WTC11 (cell line): ENCODE measurements at regions not wholly inside any gene's neighbourhood (a gene's known extent, or its start where the extent isn't known, plus 50 kb on each side); places are given as distances from the start of the nearest gene placed in this dataset.

Experiments used
- CREB1 ChIP-seq: sonication (generic); formaldehyde crosslinking; IDR thresholded peaks from 2 replicates; pipeline ENCODE4 v1.8.0; 2023; ENCODE audit warnings: mild to moderate bottlenecking, missing genetic modification reagents
- CREM ChIP-seq: sonication (generic); formaldehyde crosslinking; IDR thresholded peaks from 2 replicates; pipeline ENCODE4 v1.8.1; 2022; ENCODE audit warnings: mild to moderate bottlenecking, missing genetic modification reagents, moderate library complexity
- HMGXB4 ChIP-seq: sonication (generic); formaldehyde crosslinking; IDR thresholded peaks from 2 replicates; pipeline ENCODE4 v1.8.1; 2023; ENCODE audit warnings: mild to moderate bottlenecking, moderate library complexity, missing genetic modification reagents
- JUN ChIP-seq: sonication (generic); formaldehyde crosslinking; IDR thresholded peaks from 2 replicates; pipeline ENCODE4 v1.8.0; 2023; ENCODE audit warnings: mild to moderate bottlenecking, missing genetic modification reagents
- NR2C2 ChIP-seq: sonication (generic); formaldehyde crosslinking; IDR thresholded peaks from 2 replicates; pipeline ENCODE4 v1.8.0; 2022; ENCODE audit warnings: mild to moderate bottlenecking, missing genetic modification reagents
- TF ChIP-seq, protein P1 (sequence below): fragments of 200-600 bp; IDR thresholded peaks from 2 replicates; pipeline ENCODE4 v1.8.0; 2022; ENCODE audit warnings: antibody characterized with exemption
- TF ChIP-seq, protein P2 (sequence below): sonication (generic); formaldehyde crosslinking; IDR thresholded peaks from 2 replicates; pipeline ENCODE4 v1.8.1; 2023; ENCODE audit warnings: mild to moderate bottlenecking, missing genetic modification reagents, borderline replicate concordance
- TF ChIP-seq, protein P3 (sequence below): sonication (generic); formaldehyde crosslinking; IDR thresholded peaks from 2 replicates; pipeline ENCODE4 v1.8.1; 2022; ENCODE audit warnings: missing genetic modification reagents, borderline replicate concordance

- TF ChIP-seq NR2C2 (CRISPR knock-in tag) (no peak), CREB1 (CRISPR knock-in tag) (no peak), HMGXB4 (no peak), JUN (no peak), CREM (CRISPR knock-in tag) (no peak)
- TF ChIP-seq, protein P1, sequence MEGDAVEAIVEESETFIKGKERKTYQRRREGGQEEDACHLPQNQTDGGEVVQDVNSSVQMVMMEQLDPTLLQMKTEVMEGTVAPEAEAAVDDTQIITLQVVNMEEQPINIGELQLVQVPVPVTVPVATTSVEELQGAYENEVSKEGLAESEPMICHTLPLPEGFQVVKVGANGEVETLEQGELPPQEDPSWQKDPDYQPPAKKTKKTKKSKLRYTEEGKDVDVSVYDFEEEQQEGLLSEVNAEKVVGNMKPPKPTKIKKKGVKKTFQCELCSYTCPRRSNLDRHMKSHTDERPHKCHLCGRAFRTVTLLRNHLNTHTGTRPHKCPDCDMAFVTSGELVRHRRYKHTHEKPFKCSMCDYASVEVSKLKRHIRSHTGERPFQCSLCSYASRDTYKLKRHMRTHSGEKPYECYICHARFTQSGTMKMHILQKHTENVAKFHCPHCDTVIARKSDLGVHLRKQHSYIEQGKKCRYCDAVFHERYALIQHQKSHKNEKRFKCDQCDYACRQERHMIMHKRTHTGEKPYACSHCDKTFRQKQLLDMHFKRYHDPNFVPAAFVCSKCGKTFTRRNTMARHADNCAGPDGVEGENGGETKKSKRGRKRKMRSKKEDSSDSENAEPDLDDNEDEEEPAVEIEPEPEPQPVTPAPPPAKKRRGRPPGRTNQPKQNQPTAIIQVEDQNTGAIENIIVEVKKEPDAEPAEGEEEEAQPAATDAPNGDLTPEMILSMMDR = no peak
- TF ChIP-seq, protein P2, sequence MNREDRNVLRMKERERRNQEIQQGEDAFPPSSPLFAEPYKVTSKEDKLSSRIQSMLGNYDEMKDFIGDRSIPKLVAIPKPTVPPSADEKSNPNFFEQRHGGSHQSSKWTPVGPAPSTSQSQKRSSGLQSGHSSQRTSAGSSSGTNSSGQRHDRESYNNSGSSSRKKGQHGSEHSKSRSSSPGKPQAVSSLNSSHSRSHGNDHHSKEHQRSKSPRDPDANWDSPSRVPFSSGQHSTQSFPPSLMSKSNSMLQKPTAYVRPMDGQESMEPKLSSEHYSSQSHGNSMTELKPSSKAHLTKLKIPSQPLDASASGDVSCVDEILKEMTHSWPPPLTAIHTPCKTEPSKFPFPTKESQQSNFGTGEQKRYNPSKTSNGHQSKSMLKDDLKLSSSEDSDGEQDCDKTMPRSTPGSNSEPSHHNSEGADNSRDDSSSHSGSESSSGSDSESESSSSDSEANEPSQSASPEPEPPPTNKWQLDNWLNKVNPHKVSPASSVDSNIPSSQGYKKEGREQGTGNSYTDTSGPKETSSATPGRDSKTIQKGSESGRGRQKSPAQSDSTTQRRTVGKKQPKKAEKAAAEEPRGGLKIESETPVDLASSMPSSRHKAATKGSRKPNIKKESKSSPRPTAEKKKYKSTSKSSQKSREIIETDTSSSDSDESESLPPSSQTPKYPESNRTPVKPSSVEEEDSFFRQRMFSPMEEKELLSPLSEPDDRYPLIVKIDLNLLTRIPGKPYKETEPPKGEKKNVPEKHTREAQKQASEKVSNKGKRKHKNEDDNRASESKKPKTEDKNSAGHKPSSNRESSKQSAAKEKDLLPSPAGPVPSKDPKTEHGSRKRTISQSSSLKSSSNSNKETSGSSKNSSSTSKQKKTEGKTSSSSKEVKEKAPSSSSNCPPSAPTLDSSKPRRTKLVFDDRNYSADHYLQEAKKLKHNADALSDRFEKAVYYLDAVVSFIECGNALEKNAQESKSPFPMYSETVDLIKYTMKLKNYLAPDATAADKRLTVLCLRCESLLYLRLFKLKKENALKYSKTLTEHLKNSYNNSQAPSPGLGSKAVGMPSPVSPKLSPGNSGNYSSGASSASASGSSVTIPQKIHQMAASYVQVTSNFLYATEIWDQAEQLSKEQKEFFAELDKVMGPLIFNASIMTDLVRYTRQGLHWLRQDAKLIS (CRISPR knock-in tag) = no peak
- TF ChIP-seq, protein P3, sequence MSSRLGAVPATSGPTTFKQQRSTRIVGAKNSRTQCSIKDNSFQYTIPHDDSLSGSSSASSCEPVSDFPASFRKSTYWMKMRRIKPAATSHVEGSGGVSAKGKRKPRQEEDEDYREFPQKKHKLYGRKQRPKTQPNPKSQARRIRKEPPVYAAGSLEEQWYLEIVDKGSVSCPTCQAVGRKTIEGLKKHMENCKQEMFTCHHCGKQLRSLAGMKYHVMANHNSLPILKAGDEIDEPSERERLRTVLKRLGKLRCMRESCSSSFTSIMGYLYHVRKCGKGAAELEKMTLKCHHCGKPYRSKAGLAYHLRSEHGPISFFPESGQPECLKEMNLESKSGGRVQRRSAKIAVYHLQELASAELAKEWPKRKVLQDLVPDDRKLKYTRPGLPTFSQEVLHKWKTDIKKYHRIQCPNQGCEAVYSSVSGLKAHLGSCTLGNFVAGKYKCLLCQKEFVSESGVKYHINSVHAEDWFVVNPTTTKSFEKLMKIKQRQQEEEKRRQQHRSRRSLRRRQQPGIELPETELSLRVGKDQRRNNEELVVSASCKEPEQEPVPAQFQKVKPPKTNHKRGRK (CRISPR knock-in tag) = no peak
Observed at GRCh38 chr13:69109891-69110525, 997.6 kb upstream of the ATXN8OS start.
